K562 (cell line): ENCODE measurements at regions not wholly inside any gene's neighbourhood (a gene's known extent, or its start where the extent isn't known, plus 50 kb on each side); places are given as distances from the start of the nearest gene placed in this dataset.

Source experiments
- BRD4 ChIP-seq: fragments of 200-600 bp; sonication (generic); IDR thresholded peaks from 2 replicates; pipeline ENCODE4 v1.6.1; 2017; ENCODE audit warnings: inconsistent platforms
- BRD9 ChIP-seq: fragments of 450-650 bp; IDR thresholded peaks from 2 replicates; pipeline ENCODE4 v1.6.1; 2018; ENCODE audit warnings: low read depth; ENCODE audit not compliant: partially characterized antibody
- CUX1 ChIP-seq: fragments of 200-800 bp; sonication (Bioruptor generic); IDR thresholded peaks from 2 replicates; pipeline ENCODE4 v1.6.1; 2016; ENCODE audit warnings: missing genetic modification characterization, missing compliant biosample characterization
- E4F1 ChIP-seq: fragments of 250-450 bp; sonication (Bioruptor Pico); IDR thresholded peaks from 2 replicates; pipeline ENCODE4 v1.5.0; 2021; ENCODE audit warnings: mild to moderate bottlenecking, borderline replicate concordance
- HOXB6 ChIP-seq: fragments of 250-450 bp; sonication (Bioruptor Pico); IDR thresholded peaks from 2 replicates; pipeline ENCODE4 v1.5.1; 2022; ENCODE audit warnings: mild to moderate bottlenecking, borderline replicate concordance
- LEF1 ChIP-seq: fragments of 450-650 bp; IDR thresholded peaks from 2 replicates; pipeline ENCODE4 v1.6.1; 2016; ENCODE audit warnings: mild to moderate bottlenecking
- MCM3 ChIP-seq: fragments of 450-650 bp; IDR thresholded peaks from 2 replicates; pipeline ENCODE4 v1.6.1; 2016
- TOE1 ChIP-seq, 2 experiments: fragments of 450-650 bp in 1 of 2; sonication (generic) in 1 of 2; formaldehyde crosslinking in 1 of 2; IDR thresholded peaks; 2 replicates each; pipeline versions ENCODE4 v1.7.1 to v1.8.0; 2016 to 2022; ENCODE audit warnings: borderline replicate concordance in 2 of 2, mild to moderate bottlenecking in 2 of 2, antibody characterized with exemption in 1 of 2, inconsistent platforms in 1 of 2, low read depth in 1 of 2, missing genetic modification reagents in 1 of 2, moderate library complexity in 1 of 2
- XRCC4 ChIP-seq: IDR thresholded peaks from one replicate; pipeline ENCODE4 v1.6.1; 2011; ENCODE audit not compliant: insufficient read depth, insufficient read length; ENCODE audit errors: extremely low read depth
- ZNF354B ChIP-seq: fragments of 250-450 bp; sonication (Bioruptor Pico); IDR thresholded peaks from 2 replicates; pipeline ENCODE4 v1.4.0; 2020
- ZNF444 ChIP-seq: fragments of 250-450 bp; sonication (Bioruptor Pico); IDR thresholded peaks from 2 replicates; pipeline ENCODE4 v1.4.0; 2020; ENCODE audit warnings: mild to moderate bottlenecking, moderate library complexity
- TF ChIP-seq, protein P1 (sequence below), 2 experiments: fragments of 150-350 bp in 1 of 2; IDR thresholded peaks; 2 replicates each; pipeline ENCODE4 v1.6.1; 2012 to 2016; ENCODE audit warnings: low read depth in 2 of 2, low read length in 2 of 2, mild to moderate bottlenecking in 1 of 2, moderate library complexity in 1 of 2
- TF ChIP-seq, protein P2 (sequence below), 2 experiments: fragments of 450-650 bp; IDR thresholded peaks; 2 replicates each; pipeline ENCODE4 v1.6.1; 2018; ENCODE audit warnings: mild to moderate bottlenecking in 2 of 2, low read depth in 1 of 2; ENCODE audit not compliant: partially characterized antibody in 2 of 2

DNA sequence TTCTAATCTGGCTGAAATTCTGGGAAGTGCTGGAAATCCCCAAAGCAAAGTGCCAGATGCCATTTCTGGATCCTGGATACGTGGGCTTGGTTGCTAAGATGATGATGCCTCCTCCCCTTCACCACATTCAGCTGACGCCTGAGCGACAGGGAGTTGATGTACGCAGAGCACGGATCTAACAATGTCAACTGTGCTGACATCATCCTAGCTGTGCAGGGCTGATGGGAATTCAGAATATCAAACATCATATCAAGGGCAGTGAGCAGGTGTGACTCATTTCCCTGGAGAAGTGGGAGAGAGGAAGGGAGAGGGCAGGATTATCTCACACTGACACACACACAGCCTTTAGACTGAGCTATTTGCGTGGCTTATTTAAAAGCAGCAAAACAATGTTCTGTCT lies 92.6 kb upstream of the ZBTB20 start (continued):
- TF ChIP-seq, protein P1, sequence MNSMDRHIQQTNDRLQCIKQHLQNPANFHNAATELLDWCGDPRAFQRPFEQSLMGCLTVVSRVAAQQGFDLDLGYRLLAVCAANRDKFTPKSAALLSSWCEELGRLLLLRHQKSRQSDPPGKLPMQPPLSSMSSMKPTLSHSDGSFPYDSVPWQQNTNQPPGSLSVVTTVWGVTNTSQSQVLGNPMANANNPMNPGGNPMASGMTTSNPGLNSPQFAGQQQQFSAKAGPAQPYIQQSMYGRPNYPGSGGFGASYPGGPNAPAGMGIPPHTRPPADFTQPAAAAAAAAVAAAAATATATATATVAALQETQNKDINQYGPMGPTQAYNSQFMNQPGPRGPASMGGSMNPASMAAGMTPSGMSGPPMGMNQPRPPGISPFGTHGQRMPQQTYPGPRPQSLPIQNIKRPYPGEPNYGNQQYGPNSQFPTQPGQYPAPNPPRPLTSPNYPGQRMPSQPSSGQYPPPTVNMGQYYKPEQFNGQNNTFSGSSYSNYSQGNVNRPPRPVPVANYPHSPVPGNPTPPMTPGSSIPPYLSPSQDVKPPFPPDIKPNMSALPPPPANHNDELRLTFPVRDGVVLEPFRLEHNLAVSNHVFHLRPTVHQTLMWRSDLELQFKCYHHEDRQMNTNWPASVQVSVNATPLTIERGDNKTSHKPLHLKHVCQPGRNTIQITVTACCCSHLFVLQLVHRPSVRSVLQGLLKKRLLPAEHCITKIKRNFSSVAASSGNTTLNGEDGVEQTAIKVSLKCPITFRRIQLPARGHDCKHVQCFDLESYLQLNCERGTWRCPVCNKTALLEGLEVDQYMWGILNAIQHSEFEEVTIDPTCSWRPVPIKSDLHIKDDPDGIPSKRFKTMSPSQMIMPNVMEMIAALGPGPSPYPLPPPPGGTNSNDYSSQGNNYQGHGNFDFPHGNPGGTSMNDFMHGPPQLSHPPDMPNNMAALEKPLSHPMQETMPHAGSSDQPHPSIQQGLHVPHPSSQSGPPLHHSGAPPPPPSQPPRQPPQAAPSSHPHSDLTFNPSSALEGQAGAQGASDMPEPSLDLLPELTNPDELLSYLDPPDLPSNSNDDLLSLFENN (IDR thresholded peaks at IDR 0.05; ENCODE audit: low read depth in 2 of 2, low read length in 2 of 2): no peak
- TF ChIP-seq E4F1 (CRISPR knock-in tag) (no peak), BRD9 (no peak), TOE1 (IDR thresholded peaks at IDR 0.05; ENCODE audit: borderline replicate concordance) (no peak), TOE1 (CRISPR knock-in tag; IDR thresholded peaks at IDR 0.05; ENCODE audit: borderline replicate concordance, low read depth) (no peak), MCM3 (no peak), BRD4 (no peak), CUX1 (CRISPR knock-in tag) (no peak), XRCC4 (no peak), ZNF354B (no peak), ZNF444 (CRISPR knock-in tag) (no peak), HOXB6 (CRISPR knock-in tag) (no peak), LEF1 (no peak)
- TF ChIP-seq, protein P2, sequence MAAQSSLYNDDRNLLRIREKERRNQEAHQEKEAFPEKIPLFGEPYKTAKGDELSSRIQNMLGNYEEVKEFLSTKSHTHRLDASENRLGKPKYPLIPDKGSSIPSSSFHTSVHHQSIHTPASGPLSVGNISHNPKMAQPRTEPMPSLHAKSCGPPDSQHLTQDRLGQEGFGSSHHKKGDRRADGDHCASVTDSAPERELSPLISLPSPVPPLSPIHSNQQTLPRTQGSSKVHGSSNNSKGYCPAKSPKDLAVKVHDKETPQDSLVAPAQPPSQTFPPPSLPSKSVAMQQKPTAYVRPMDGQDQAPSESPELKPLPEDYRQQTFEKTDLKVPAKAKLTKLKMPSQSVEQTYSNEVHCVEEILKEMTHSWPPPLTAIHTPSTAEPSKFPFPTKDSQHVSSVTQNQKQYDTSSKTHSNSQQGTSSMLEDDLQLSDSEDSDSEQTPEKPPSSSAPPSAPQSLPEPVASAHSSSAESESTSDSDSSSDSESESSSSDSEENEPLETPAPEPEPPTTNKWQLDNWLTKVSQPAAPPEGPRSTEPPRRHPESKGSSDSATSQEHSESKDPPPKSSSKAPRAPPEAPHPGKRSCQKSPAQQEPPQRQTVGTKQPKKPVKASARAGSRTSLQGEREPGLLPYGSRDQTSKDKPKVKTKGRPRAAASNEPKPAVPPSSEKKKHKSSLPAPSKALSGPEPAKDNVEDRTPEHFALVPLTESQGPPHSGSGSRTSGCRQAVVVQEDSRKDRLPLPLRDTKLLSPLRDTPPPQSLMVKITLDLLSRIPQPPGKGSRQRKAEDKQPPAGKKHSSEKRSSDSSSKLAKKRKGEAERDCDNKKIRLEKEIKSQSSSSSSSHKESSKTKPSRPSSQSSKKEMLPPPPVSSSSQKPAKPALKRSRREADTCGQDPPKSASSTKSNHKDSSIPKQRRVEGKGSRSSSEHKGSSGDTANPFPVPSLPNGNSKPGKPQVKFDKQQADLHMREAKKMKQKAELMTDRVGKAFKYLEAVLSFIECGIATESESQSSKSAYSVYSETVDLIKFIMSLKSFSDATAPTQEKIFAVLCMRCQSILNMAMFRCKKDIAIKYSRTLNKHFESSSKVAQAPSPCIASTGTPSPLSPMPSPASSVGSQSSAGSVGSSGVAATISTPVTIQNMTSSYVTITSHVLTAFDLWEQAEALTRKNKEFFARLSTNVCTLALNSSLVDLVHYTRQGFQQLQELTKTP (IDR thresholded peaks at IDR 0.05; ENCODE audit: low read depth in 1 of 2, partially characterized antibody in 2 of 2): no peak
